Lower leg skin (tissue), 4 donors: ENCODE measurements at regions not wholly inside any gene's neighbourhood (a gene's known extent, or its start where the extent isn't known, plus 50 kb on each side); places are given as distances from the start of the nearest gene placed in this dataset.

Source experiments
- DNase-seq, 2 donors: peaks; one replicate each; pipeline ENCODE4 v3.0.0-alpha.2; 2019; ENCODE audit warnings: low spot score in 2 of 2
- H3K4me3 ChIP-seq: fragments of 200-600 bp; sonication (generic); 2 replicates; pipeline ENCODE4 v1.5.1; 2017; ENCODE audit warnings: mild to moderate bottlenecking, low read depth; ENCODE audit not compliant: poor library complexity, severe bottlenecking
- CTCF ChIP-seq, 3 donors: fragments of 450-650 bp; IDR thresholded peaks; one replicate each; pipeline ENCODE4 v1.5.1; 2016; ENCODE audit warnings: antibody characterized with exemption in 3 of 3, mild to moderate bottlenecking in 3 of 3, moderate library complexity in 2 of 3
- POLR2A ChIP-seq, 2 donors: fragments of 450-650 bp; IDR thresholded peaks; one replicate each; pipeline ENCODE4 v1.6.1; 2016 to 2017; ENCODE audit warnings: antibody characterized with exemption in 2 of 2, mild to moderate bottlenecking in 1 of 2, moderate library complexity in 1 of 2
- WGBS, 2 donors: methylation state at CpG; one replicate each; pipeline ENCODE4 v1.1.5; 2018; 5-methylcytosine and 5-hydroxymethylcytosine counted together
- intact Hi-C: fragments of 100-400 bp; cut with DNase I; formaldehyde crosslinking; loops from one replicate; pipeline ENCODE4 v1.15.0; 2023; ENCODE audit warnings: low total_unique reads

DNA sequence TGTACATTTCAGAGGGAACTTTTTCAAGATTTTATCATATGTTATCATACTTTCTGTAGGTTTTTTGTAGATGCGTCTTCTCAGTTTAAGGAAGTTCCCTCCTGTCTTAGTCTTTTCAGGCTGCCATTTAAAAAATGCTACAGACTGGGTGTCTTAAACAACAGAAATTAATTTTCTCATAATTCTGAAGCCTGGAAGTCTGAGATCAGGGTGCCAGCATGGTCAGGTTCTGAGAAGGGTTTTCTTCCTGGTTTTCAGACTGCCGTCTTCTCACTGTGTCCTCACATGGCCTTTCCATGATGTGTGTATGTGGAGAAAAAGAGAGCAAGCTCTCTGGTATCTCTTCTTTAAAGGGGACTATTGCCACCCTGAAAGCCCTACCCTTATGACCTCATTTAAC, 189.9 kb upstream of the SOX2 start:
- no peak for DNase-seq
- intact Hi-C loops: no loop called here
- 94 to 97% methylated on average over 2 of the region's 2 CpGs for WGBS, 2 donors
- H3K4me3 ChIP-seq: no peak overlapping the region
- TF ChIP-seq CTCF (IDR thresholded peaks at IDR 0.05) (no peak), POLR2A (IDR thresholded peaks at IDR 0.05) (no peak)

- TF ChIP-seq POLR2A (IDR thresholded peaks at IDR 0.05) (no peak), CTCF (IDR thresholded peaks at IDR 0.05) (no peak)
- DNase-seq: no peak
- WGBS, 2 donors: 57 to 65% methylated on average over 3 of the region's 3 CpGs
- intact Hi-C loops: no loop called here
- no peak overlapping the region for H3K4me3 ChIP-seq
Observed at GRCh38 chr3:181518222-181518621, 193.5 kb upstream of the SOX2 start.

DNA sequence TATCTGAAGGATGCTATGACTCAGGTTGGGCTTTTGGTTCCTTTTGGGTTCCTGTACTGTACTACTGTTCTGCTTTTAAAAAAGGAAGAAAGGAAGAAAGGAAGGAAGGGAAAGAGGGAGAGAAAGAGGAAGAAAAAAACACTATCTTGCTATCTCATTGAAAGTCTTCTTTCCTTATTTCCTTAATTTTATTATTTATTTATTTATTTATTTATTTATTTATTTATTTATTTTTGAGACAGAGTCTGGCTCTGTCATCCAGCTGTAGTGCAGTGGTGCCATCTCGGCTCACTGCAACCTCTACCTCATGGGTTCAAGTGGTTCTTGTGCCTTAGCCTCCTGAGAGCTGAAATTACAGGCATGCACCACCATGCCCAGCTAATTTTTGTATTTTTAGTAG, 198.9 kb upstream of the SOX2 start:
- no peak overlapping the region for H3K4me3 ChIP-seq
- intact Hi-C loops: no loop called here
- 86 to 94% methylated on average over 1 of the region's 1 CpG for WGBS, 2 donors
- DNase-seq: no peak
- TF ChIP-seq POLR2A (IDR thresholded peaks at IDR 0.05) (no peak), CTCF (IDR thresholded peaks at IDR 0.05) (no peak)

GRCh38 chr3:181510500-181510899, 201.2 kb upstream of the SOX2 start:
- DNase-seq: no peak
- 79 to 92% methylated on average over 3 of the region's 3 CpGs for WGBS, 2 donors
- intact Hi-C loops: no loop called here

DNA sequence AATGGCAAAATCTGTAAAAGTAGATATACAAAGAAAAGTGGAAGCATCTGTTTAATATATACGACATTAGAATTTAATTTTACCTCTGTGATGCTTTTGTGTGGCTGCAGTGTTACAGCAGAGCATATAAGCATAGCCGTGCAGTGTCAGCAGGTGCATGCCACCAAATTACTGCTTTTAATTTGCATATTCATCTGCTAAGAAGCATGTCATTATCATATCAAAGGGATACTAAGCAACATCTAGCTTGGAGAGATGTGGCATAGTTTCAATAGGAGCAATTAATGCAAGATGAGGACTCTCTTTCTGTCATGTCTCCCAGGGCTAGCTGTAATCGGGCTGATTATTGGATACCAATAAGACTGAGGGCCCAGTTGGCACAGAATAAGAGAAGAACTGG, 214.4 kb upstream of the SOX2 start:
- TF ChIP-seq CTCF (IDR thresholded peaks at IDR 0.05) (no peak), POLR2A (IDR thresholded peaks at IDR 0.05) (no peak)
- intact Hi-C loops: no loop called here
- WGBS, 2 donors: 72 to 76% methylated on average over 3 of the region's 3 CpGs

More at GRCh38 chr3:181510500-181510899, 201.2 kb upstream of the SOX2 start:
- H3K4me3 ChIP-seq: no peak overlapping the region
- TF ChIP-seq CTCF (IDR thresholded peaks at IDR 0.05) (no peak), POLR2A (IDR thresholded peaks at IDR 0.05) (no peak)

DNA sequence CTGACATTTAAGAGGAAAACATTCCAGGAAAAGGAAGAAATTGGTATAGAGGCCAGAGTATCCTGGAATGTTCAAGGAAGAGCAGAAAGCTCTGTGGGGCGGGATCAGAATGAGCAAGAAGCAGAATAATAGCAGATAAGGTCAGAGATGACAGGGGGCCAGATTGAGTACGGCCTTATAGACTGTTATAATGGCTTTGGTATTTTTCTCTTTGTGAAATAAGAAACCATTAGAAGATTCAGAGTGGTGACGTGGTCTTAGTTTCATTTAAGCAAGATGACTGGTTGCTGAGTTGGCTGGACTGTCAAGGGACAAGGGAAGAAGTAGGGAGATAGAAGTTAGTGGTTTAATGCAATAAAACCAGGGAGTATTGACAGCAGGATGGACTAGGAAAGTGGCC, 218.3 kb upstream of the SOX2 start:
- no peak for TF ChIP-seq POLR2A (IDR thresholded peaks at IDR 0.05)
- TF ChIP-seq CTCF (IDR thresholded peaks at IDR 0.05): no peak
- no peak for DNase-seq
- intact Hi-C loops: no loop called here
- 73 to 80% methylated on average over 3 of the region's 3 CpGs for WGBS, 2 donors
- no peak overlapping the region for H3K4me3 ChIP-seq

More for the DNA sequence above, 214.4 kb upstream of the SOX2 start:
- H3K4me3 ChIP-seq: no peak overlapping the region
- no peak for DNase-seq
